HG03135 (cell line): ENCODE measurements at regions not wholly inside any gene's neighbourhood (a gene's known extent, or its start where the extent isn't known, plus 50 kb on each side); places are given as distances from the start of the nearest gene placed in this dataset.
"Not testable (repeated sequence)": the region's sequence is repeated elsewhere in the genome, so short reads cannot be mapped to it uniquely, and the experiment has no call there.

Experiments
- ATAC-seq: cut with Tn5 transposase; IDR thresholded peaks from one replicate; pipeline ENCODE4 v1.9.1; 2021; ENCODE audit warnings: mild to moderate bottlenecking, moderate library complexity; ENCODE audit not compliant: unreplicated experiment

DNA sequence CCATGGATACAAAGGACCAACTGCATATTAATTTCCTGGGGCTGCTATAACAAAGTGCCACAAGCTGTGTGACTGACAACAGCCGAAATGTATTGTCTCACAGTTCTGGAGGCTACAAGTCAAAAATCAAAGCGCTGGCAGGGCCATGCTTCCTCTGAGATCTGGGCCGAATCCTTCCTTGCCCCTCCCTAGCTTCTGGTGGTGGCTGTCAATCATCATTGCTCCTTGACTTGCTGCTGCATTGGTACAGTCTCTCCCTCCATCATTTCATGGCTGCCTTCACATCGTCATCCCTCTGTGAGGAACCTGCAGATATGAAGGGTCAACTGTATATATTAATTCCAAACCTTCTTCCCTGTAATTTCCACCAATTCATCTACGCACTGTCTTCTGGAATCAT, 118.3 kb downstream of the EXOC5 start:
- ATAC-seq: no peak

DNA sequence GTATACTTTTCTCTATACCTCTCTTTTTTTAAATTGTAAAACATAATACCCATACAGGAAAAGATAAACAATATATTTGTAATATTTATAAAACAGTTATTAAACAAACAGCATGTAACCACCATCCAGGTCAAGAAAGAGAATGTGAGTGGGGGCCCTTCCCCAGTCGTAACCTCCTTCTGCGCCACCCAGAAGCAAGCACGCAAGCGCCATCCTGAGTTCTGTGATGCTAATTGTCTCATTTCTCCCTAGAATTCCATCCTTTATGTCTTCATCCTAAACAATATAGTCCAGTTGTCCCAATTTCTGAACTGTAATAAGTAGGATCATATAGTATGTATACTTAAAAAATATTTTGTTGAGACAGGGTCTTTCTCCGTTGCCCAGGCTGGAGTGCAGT, 129.5 kb downstream of the EXOC5 start:
- ATAC-seq: no peak

DNA sequence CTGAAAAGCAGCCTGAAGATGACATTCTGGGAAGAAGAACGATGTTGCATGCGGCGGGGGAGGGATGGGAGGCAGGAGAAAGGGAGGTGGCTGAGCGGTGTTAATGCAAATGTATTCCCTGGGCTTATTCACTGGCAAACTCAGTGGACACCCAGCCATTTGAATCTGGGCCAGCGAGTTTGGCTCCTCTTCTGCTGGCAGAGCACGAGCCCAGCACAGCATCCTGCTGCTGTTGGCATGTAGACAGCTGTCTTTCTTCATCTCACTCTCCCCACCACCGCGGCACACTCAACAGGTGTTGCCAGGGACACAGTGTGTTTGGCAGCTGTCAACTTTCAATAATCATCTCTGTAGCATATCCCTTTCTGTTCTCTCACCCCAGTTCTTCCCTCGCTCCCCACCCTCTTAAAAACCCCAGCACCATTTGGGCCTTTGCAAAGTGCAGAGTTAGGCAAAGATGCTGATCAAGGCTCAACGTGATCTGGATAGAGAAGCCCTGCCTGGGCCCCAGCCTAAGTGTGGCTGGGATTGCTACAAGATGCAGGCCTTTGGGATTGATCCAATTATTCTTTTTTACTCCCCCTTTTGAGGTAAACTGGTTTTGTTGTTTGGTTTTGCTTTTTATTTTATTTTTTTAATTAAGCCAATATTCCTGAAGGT, 131.9 kb downstream of the EXOC5 start:
- no peak for ATAC-seq

DNA sequence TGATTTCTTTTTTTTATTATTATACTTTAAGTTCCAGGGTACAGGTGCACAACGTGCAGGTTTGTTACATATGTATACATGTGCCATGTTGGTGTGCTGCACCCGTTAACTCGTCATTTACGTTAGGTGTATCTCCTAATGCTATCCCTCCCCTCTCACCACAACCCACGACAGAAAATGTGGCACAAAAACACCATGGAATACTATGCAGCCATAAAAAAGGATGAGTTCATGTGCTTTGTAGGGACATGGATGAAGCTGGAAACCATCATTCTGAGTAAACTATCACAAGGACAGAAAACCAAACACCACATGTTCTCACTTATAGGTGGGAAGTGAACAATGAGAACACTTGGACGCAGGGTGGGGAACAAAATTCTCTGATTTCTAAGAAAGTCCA, 140.9 kb downstream of the EXOC5 start:
- ATAC-seq: not testable (repeated sequence)

DNA sequence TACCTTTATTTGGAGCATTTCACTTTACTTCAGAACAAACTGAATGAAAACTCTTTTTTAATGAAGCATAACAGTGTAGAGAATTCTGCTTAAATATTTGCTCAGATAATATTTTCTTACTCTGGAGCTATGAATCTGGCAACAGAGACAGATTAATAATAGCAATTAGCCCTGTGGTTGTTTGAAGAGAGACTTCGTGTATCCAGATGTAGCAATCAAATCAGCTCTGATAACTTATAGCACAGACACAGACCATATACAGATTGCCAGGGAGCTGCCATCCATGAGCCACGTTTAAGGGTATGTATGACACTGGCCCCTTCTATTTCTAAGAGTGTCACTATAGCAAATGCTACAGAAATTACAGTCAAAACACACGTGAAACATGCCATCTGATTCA, 146.6 kb downstream of the EXOC5 start:
- no peak for ATAC-seq

DNA sequence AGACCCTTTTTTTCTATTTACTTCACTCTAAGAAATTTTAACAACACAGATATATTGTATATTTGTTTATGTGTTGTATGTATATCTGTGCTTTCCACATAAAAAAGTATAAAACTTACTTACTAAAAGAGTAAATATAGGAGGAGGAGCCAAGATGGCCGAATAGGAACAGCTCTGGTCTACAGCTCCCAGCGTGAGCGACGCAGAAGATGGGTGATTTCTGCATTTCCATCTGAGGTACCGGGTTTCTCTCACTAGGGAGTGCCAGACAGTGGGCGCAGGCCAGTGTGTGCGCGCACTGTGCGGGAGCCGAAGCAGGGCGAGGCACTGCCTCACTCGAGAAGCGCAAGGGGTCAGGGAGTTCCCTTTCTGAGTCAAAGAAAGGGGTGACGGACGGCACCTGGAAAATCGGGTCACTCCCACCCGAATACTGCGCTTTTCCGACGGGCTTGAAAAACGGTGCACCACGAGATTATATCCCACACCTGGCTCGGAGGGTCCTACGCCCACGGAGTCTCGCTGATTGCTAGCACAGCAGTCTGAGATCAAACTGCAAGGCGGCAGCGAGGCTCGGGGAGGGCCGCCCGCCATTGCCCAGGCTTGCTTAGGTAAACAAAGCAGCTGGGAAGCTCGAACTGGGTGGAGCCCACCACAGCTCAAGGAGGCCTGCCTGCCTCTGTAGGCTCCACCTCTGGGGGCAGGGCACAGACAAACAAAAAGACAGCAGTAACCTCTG, 156.5 kb downstream of the EXOC5 start:
- not testable (repeated sequence) for ATAC-seq

DNA sequence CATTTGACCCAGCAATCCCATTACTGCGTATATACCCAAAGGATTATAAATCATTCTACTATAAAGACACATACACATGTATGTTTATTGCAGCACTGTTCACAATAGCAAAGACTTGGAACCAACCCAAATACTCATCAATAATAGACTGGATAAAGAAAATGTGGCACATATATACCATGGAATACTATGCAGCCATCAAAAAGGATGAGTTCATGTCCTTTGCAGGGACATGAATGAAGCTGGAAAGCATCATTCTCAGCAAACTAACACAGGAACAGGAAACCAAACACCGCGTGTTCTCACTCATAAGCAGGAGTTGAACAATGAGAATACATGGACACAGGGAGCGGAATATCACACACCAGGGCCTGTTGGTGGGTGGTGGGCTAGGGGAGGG, 158.3 kb downstream of the EXOC5 start:
- ATAC-seq: not testable (repeated sequence)

DNA sequence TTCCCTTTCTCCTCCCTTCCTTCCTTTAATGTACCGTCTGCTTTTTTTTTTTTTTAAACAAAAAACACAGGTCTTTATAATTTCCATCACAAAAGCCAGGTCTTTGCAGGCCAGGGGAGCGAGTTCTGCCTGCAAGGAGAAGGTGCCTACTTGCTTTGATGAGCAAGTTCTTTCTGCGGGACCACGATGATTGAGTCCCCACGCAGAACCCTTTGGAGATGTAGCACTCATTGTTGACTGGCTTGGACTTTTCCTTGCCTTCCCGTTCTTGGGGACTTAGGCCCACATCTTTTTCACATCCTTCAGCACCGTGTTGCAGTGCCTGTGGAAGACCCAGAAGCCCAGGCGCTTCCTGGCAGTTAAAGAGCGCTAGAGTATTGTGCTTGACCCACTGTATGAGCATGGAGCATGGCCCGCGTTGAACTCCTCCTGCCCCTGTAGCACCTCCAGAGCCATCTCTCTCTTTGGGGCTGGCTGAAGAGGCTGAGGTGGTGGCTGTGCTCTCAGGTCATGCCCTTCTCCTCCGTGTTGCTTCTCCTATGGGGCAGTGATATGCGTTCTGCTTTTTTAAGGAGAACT, 177.6 kb downstream of the EXOC5 start:
- no peak for ATAC-seq

DNA sequence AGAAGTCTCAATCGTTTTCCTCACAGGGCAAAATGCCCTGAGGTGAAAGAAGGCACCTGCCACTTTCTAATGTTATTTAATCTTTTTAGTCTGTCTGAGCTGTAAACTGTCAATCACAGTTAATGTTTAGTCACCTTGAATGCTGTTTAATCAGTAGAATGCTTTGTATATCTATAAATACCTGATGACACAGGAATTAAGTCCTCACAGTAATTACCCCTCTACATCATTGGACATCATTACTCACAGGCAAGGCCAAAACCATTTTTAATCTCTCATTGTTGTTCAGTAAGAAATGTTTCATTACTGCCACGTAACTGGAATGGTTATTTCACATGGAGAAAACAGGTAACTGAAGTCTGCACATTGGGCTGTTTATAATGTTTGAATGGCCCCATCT, 178.8 kb downstream of the EXOC5 start:
- no peak for ATAC-seq

DNA sequence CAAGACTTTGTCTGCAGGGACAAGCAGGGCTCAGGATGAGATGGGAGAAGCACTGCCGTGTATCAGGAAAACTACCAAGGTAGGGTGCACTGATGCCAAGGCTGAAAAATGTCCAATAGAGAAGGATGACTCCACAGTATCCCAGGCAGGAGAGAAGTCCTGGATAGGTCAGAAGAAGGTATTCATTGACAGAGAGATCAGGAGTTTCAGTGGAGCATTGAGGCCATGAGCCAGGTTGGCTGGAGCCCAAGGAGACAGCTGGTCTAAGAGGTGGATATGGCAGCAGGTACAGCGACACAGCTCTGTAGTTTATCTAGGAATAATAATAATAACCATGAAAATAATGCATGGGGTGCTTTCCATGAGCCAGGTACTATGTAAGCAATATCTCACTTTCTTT, 180.9 kb downstream of the EXOC5 start:
- no peak for ATAC-seq

DNA sequence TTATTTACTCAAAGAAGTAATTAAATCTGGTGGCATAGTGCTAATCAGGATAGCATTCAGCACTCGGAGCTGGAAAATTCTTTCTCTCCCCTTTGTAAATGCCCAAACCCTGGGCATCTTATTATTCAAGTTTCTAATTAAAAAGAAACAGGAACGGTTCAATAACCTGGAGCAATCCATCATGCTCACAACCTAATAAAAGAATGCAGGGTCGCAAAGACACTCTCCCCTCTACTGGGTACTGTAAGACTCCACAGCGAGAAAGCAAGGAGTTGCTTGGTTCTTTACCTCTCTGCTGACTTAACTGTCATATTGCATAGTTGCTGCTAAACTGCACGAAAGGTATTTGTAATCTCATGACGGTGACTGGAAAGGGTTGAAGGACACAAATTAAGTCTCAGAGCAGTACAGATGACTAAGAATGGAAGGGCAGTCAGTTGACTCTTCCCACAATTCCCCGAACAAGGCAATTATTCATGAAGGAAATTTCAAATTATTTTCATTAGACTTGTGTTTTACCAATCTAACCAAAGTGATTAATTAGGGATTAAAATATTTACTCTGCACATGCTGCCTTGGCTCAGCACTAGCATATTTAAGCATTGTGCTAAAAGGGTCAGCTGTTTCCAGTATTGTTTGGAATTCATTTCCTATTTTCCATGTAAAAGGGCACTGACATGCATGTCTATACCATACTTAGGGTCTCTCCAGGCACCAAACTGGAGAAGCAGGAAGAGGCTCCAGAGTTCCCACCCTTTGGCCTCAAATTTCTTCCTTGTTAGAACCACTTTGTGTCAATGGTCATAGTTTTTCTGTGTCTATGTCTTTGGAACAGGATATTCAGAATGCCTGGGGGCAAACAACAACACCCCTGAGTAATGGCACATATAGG, 182.2 kb downstream of the EXOC5 start:
- no peak for ATAC-seq

DNA sequence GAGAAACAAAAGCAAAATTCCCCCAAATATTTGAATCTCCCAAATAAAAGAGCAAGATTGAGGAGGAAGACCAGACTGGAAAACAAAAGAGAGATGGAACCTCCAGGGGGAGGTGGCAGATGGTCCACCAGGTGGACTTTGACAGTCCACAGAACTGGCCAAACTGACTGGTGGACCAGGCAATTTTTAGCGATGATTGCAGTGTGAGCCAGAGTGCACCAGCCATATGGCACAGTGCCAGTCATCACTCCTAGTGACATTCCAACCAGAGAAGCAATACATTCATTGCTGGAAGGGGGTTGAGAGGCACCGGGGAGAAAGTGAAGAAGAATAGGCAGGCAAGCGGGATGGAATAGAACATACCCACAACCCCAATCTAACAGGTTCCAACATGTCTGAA, 182.9 kb downstream of the EXOC5 start:
- no peak for ATAC-seq

DNA sequence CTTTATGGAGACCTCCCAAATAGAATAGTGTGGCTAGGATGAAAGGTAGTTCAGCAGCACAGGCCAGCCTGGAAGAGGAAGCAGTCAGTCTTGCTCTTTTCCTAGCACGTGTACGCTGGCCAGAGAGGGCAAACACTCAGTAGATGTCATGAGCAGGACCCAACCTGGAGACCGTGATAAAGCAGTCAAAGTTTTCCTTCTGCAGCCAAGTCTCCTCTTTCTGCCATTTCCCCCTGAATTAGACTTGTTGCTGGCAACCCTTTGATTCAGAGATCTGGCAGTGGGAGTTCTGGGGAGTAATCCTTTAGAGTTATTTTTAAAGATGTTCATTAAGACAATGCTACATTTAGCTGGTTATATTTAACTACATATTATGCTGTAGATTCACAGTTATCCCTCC, 183.7 kb downstream of the EXOC5 start:
- no peak for ATAC-seq

DNA sequence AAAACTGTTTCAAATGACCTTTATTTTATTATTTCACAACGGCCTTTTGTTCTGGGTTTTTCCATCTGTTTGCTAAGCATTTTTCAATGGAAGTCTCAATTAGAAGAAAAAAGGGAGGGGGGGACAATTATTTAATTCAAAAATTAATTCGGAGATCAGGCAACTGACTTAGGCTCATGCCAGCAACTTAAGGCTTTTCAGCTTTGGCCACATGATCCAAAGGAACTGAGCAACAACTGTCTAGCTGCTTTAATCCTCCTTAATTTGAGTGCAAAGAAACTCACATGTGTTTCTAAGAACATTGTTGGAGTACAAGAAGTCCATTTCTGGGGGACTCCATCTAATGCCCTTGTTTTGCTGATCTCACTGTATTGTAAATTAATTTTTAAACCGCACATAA, 188.0 kb downstream of the EXOC5 start:
- ATAC-seq: no peak

DNA sequence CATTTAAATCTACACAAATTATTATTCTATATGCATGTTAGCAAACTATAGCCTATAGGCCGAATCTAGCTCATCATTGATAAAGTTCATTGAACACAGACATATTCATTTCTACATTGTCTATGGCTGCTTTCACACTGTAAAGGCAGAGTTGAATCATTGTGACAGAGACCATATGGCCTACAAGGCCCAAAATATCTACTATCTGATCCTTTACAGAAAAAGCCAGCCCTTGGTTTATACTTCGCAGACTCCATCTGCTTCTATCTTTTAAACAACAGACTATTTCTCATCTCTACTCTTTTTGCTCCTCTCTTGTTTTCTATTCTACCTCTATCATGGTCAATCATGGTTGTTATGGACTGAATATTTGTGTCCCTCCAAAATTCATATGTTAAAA, 190.7 kb downstream of the EXOC5 start:
- ATAC-seq: no peak

DNA sequence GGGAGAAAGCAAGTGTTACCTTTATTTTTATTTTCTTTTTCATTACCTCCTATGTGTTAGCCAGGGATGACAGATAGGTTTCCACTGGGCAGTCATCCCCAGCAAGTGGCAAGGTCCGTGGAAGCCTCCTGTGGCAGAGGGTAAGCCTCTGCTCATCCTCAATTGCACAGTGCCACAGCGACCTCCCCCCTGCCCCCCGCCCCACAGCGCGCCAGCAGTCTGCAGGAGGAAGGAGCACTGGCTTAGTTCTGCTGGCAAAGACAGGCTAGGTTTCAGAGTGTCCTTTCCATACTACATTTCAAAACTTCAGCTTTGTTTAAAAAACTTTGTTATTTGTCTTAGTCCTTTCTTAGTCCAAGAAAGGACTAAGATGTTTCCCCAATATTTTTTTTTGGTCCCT, 194.7 kb downstream of the EXOC5 start:
- ATAC-seq: no peak

DNA sequence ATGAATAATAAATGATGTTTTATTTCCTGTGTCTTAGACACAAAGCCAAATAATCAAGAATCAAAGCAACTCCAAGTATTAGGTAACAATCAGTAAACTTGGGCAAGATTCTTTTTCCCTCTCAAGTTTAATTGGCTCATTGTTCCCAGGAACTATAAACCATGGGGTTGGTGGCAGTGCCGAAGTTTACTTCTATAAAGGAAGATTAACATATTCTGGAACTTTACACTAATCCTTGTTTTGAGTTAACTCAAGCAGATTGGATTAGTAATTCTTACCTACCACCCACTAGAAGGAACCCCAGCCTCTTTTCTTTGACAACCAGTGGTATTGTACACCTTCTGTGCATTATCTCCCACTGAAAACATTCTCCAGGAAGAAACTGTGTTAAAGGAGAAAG, 197.1 kb downstream of the EXOC5 start:
- ATAC-seq: no peak

DNA sequence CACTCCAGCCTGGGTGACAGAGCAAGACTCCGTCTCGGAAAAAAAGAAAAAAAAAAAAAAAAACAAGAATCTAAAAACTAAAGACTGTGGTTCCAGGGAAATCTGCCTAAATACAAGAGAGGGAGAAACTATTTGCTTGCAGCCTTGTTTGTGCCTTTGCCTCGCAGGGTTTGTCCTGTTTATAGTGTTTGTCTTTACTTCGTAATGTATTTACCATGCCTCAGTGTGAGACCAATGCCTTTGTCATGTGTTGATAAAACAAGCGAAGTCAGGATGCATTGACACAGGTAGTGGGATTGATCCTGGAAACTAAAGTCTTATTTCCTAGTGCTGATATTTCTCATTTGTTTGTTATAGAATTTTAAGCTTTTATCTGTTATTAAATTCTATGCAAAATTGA, 199.0 kb downstream of the EXOC5 start:
- no peak for ATAC-seq

DNA sequence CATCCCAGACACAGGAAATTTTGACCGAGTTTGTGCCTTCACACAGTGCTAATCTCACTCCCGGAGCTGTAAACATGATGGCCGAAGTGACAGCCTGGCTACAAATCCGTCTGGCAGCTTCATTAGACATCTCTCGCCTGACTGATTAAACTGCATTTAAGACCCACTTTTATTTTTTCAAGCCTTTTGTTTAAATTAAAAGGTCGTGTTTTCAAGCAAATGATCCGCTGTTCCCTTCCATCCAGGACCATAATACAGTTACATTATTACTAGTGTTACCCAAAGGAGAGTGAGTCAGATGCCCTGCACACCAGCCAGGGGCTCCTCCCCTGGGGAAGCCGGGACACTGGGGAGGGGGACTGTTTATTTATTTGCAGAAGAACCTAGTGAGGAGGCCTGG, 200.2 kb downstream of the EXOC5 start:
- no peak for ATAC-seq

DNA sequence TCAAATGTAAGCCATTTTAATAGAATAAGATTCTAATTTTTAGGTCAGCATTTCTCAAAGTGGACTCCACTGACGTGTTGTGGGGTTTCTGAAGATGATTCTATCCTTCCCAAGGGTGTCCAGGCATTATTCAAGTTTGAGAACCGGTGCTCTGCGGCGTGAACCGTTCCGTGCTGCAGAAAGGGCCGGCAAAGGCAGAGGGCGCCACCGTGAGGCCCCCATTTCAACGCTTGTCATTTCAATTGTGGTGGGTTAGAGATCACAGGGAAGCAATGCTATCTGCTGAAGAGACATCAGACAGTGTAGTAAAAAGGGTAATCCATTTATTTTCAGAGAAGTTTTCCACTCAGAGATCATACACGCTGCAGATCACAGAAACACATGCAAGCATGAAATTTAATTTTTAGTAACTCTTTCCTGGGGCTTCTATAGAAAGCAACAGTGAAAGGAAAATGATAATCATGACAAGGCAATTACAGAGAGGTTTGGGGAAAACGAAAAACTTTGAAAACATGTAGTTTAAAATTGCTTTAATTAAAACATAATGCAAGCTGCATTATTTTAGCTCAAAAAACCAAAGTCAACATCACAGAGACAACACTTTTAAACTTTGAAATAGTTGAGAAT, 201.7 kb downstream of the EXOC5 start:
- ATAC-seq: no peak

DNA sequence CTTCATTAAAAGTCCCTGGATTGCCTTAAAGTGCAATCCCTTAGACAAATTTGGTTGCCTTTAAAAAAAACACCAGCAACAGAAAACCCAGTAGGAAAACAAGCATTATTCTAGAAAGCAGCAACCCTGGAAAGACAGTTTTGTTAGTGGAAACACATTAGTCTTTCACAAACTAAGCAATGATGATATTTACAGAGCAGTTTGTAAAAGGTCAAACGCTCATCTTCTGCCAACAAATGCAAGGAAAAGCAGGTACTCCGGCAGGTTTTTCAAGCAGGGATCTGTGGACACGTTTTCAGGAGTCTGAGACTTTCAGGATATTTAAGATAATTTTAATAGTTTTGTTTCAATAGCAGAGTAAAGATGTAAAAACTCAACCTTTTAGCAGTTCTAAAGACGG, 202.2 kb downstream of the EXOC5 start:
- ATAC-seq: no peak
